G401.6 (cell line): ENCODE measurements at regions not wholly inside any gene's neighbourhood (a gene's known extent, or its start where the extent isn't known, plus 50 kb on each side); places are given as distances from the start of the nearest gene placed in this dataset.
"Not testable (repeated sequence)": the region's sequence is repeated elsewhere in the genome, so short reads cannot be mapped to it uniquely, and the experiment has no call there.

Source experiments
- FAIRE-seq: peaks from 2 replicates; lab custom pipeline; 2012; peaks lifted over from hg19 to GRCh38; lab: Jason Lieb, UNC

DNA sequence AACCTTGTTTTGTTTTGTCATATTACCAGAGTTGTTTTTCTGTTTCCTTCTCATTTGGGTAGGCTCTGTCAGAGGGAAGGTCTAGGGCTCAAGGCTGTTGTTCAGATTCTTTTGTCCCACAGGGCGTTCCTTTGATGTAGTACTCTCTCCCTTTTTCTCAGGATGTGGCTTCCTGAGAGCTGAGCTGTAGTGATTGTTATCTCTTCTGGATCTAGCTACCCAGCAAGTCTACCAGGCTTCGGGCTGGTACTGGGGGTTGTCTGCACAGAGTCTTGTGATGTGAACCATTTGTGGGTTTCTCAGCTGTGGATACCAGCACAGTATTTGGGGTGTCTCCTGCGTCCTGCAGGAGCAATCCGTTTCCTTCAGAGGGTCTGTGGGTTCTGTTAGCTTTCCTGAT is 74.2 kb upstream of the GNG12 start:
- FAIRE-seq = not testable (repeated sequence)

DNA sequence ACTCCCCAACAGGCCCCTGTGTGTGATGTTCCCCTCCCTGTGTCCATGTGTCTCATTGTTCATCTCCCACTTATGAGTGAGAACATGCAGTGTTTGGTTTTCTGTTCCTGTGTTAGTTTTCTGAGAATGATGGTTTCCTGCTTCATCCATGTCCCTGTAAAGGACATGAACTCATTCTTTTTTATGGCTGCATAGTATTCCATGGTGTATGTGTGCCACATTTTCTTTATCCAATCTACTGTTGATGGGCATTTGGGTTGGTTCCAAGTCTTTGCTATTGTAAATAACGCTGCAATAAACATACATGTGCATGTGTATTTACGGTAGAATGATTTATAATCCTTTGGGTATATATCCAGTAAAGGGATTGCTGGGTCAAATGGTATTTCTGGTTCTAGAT is 72.7 kb upstream of the GNG12 start:
- not testable (repeated sequence) for FAIRE-seq

GRCh38 chr1:67902546-67903223 is 69.4 kb upstream of the GNG12 start:
- FAIRE-seq = not testable (repeated sequence)

GRCh38 chr1:67898033-67898726 is 64.9 kb upstream of the GNG12 start:
- no peak for FAIRE-seq

DNA sequence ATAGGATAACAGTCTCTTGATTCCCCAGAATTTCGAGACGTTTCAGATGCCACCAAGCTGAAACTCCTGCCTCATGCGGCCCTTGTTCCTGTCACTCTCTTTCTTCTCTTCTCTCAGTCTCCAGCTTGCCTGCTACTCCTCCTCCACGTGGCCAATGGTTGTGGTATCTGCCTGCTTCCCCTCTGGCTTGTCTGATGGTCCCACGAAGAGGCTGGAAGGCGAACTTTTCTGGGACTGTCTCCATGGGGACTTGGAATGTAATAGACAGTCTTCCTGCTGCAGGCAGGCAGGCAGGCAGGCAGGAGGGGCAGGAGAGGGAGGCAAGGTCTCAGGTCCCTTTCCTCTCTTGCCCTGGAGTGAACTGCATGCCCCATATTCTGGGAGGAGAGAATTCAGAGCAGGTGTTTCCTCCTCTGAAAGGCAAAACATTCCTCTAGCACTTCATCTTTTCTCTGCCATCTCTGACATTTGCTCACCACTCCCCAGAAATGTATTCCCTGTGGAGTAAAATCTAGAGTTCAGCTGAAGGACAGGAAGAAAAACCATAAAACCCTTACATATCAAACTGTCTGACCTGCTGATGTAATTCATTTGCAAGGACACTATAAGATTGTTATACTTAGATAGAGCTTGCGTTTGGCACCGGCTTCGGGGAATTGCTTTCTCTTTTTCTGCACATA is 64.1 kb upstream of the GNG12 start:
- FAIRE-seq = no peak

- no peak for FAIRE-seq
These were observed 63.6 kb upstream of the GNG12 start for GRCh38 chr1:67896826-67897225.

DNA sequence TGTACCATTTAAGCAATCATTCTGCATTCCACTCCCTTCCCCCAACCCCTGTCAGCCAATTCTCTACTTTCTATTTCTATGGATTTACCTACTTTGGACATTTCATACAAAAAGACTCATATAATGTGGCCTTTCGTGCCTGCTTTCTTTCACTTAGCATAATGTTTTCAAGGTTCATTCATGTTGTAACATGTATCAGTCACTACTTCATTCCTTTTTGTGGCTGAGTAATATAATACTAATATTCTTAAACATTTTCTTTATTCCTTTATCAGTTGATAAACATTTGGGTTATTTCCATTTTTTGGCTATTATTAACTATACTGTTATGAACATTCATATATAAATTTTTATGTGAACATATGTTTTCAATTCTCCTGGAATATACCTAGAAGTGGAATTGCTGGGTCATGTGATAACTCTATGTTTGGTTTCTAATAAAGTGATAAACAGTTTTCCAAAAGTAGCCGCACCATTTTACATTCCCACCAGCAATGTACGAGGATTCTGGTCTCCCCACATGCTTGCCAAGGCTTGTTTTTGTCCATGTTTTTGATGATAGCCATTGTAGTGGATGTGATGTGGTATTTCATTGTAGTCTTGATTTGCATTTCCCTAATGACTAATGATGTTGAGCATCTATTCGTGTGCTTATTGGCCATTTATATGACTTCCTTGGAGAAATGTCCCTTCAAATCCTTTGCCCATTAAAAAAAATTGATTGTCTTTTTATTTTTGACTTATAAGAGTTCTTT is 61.9 kb upstream of the GNG12 start:
- FAIRE-seq = peak; percentile 47

DNA sequence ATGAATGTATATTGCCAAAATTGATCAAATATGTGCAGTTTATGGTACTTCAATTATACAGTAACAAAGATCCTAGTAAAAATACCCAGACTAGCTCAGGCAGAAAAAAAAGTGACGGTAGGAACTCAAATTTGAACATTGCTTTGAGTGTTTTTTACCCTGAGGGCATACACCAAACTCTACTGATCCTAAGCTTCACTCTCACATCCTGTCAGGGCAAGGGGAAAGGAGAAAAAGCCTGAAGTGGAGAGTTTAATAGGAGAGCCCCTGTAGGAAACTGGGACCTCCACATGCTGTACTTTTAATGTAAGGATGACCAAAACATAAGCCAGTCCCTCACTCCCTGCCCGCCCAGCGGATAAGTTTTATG is 59.8 kb upstream of the GNG12 start:
- no peak for FAIRE-seq

DNA sequence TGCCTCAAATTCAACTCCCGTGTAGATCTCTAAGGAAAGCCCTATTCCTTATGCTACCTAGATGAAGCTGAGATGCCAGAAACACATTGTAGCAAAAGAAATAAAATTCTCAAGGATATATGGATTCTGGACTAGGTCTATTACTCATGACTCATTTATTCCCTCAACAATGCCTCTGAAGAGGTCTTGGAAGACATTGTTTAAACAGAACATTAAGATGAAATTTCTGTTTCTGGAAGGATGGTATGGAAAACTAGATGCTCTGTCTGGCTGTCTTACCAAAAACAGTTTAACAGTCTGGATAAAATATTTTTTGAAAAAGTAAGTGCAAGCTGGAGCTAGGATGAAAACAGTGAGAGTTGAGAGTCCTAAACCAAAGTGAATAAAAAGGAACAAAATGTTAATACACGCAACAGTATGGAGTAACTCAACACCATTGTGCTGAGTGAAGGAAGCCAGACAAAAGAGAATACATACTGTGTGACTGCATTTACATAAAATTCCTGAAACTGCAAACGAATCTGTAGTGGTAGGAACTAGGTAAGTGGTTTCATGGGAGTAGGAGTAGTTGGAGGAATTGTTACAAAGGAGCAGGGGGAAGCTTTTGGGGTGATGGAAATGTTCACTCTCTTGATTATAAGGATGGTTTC is 59.3 kb upstream of the GNG12 start:
- no peak for FAIRE-seq

GRCh38 chr1:67890857-67891256 is 57.6 kb upstream of the GNG12 start:
- FAIRE-seq = no peak

DNA sequence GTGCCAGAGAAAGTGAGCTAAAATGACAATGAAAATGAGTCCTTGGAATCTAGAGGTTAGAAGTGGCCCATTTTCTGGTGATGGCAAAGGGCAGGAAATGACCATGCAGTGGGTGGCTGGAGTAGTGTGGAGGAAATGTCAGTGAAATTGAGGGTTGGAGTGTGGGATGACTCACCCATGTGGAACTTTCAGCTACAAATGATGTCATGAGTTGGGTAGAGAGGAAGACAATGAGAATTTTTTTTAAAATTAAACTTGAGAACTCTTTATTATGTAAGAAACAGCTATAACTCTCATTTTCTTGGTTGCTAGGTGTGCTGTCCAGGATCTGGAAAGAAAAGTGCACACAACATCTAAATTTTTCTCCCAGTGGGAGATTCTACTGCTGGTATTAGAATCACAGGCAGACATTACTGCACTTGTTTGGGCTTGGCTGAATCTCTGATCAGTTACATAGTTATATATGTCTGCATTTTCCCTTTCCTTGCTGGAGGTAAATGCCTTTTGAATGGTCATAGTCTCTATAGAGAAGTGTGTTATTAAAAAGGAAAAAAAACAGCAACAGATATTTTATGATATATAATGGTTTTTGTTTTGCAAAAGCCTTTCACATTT is 56.8 kb upstream of the GNG12 start:
- no peak for FAIRE-seq

DNA sequence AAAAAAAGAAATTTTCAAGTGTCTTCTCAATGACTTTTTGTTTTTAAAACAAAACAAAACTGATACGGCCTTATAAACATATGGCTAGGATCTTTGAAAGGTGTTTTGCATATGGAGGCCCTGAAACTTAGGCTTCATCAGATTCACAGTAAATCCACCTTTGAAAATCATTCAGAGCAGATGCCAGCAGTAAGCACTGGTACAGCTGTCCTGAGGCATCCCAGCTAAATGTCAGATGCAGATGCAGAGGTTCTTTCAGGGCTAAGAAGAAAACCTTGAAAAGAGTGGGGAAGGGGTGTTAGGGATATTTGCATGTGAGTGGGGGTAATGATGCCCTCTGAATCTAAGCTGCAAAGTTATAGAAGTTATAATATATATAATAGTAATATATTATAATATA is 56.2 kb upstream of the GNG12 start:
- no peak for FAIRE-seq

GRCh38 chr1:67888216-67889106 is 55.2 kb upstream of the GNG12 start:
- FAIRE-seq = no peak

GRCh38 chr1:67887146-67887545 is 53.9 kb upstream of the GNG12 start:
- no peak for FAIRE-seq

GRCh38 chr1:67886076-67886475 is 52.8 kb upstream of the GNG12 start:
- FAIRE-seq = no peak

DNA sequence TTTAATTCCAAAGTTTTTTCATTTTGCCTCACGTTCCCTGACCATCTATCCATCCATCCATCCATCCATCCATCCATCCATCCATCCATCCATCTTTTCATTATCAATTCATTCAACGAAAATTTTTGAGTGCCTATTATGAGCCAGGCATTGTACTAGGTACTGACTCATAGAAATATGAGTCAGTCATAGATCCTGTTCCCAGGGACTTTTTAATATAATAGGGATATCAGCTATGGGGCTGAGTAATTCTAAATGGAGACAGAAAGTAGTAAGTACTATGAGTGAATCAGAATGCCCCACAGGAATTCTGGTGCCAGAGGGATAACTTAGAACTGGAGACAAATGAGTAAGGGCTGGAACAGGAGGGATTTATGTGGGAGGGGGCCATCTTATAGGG is 49.8 kb upstream of the GNG12 start:
- FAIRE-seq = no peak
